ENCODE measurements at regions not wholly inside any gene's neighbourhood (a gene's known extent, or its start where the extent isn't known, plus 50 kb on each side); places are given as distances from the start of the nearest gene placed in this dataset.
"Not testable (repeated sequence)": the region's sequence is repeated elsewhere in the genome, so short reads cannot be mapped to it uniquely, and the experiment has no call there.

GRCh38 chrX:1140236-1140681 lies 72.2 kb downstream of the CRLF2 start:
- DNase-seq (ENCODE audit: low spot score): no peak

DNA sequence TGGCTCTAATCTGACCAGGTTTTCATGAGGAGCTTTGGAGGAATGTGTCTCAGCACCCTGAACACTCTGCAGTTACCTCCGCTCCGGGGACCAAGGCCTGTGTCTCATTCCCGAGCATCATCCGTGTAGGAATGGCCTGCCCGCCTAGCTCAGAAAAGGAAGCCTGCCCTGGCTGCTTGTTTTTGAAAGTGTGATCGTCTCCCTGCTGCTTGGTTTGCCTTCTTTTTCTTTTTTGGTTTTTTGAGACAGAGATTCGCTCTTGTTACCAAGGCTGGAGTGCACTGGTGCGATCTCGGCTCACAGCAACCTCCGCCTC lies 73.3 kb downstream of the CRLF2 start:
- DNase-seq (ENCODE audit: low spot score): no peak

- DNase-seq (ENCODE audit: low spot score): no peak
Observed at GRCh38 chrX:1138476-1139184, 73.8 kb downstream of the CRLF2 start.

- DNase-seq (ENCODE audit: low spot score): no peak
Observed at GRCh38 chrX:1137531-1137930, 74.9 kb downstream of the CRLF2 start.

DNA sequence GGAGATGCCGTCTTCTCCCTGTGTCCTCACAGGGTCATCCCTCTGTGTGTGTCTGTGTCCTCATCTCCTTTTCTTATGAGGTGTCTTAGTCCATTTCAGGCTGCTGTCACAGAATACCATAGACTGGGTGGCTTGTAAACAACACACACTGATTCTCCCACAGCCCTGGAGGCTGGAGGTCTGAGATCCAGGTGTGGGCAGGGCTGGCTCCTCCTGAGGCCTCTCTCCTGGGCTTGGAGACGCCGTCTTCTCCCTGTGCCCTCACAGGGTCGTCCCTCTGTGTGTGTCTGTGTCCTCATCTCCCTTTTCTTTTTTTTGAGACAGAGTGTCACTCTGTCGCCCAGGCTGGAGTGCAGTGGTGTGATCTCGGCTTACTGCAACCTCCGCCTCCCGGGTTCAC lies 75.9 kb downstream of the CRLF2 start:
- not testable (repeated sequence) for DNase-seq (ENCODE audit: low spot score)

- DNase-seq (ENCODE audit: low spot score): peak; percentile 18
Observed at GRCh38 chrX:1134976-1135375, 77.5 kb downstream of the CRLF2 start.

- DNase-seq (ENCODE audit: low spot score): peak; percentile 32
Observed at GRCh38 chrX:1134156-1134555, 78.3 kb downstream of the CRLF2 start.

DNA sequence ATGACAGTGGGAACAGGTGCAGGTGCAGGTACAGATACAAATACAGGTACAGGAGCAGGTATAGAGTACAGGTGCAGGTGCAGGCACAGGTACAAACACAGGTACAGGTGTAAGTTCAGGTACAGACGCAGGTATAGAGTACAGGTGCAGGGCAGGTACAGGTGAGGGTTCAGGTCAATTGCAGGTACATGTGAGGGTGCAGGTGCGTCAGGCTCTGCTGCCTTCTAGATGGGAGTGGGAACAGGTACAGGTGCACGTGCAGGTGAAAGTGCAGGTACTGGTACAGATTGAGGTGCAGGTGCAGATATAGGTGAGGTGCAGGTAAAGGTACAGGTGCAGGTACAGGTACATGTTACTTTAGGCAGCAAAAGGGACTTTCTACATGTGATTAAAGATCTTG lies 85.7 kb downstream of the CRLF2 start:
- no peak for DNase-seq (ENCODE audit: low spot score)

- DNase-seq (ENCODE audit: low spot score): no peak
Observed at GRCh38 chrX:1124531-1124930, 87.9 kb downstream of the CRLF2 start.

DNA sequence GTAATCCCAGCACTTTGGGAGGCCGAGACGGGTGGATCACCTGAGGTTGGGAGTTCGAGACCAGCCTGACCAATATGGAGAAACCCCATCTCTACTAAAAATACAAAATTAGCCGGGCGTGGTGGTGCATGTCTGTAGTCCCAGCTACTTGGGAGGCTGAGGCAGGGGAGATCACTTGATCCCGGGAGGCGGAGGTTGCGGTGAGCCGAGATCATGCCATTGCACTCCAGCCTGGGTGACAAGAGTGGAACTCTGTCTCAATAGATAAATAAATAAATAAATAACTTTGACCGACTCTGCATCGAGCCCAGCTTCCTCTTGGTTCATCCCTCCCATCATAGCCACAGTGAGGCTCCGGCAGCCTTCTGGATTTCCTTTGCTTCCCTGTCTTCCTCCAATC lies 89.6 kb downstream of the CRLF2 start:
- DNase-seq (ENCODE audit: low spot score): not testable (repeated sequence)

DNA sequence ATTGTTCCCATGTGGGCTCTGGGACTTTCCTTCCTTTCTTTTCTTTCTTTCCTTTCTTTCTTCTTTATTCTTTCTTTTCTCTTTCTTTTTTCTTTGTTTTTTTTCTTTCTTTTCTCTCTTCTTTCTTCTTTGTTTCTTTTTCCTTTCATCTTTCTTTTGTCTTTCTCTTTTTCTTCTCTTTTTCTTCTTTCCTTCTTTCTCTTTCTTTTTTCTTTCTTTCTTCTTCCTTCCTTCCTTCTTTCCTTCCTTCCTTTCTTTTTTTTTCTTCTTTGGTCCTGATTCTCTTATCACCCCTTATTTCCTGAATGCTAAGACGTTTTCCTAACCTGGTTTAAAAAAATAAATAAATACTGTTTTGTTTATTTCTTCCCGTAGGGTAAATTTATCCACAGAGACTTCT lies 93.2 kb downstream of the CRLF2 start:
- no peak for DNase-seq (ENCODE audit: low spot score)

DNA sequence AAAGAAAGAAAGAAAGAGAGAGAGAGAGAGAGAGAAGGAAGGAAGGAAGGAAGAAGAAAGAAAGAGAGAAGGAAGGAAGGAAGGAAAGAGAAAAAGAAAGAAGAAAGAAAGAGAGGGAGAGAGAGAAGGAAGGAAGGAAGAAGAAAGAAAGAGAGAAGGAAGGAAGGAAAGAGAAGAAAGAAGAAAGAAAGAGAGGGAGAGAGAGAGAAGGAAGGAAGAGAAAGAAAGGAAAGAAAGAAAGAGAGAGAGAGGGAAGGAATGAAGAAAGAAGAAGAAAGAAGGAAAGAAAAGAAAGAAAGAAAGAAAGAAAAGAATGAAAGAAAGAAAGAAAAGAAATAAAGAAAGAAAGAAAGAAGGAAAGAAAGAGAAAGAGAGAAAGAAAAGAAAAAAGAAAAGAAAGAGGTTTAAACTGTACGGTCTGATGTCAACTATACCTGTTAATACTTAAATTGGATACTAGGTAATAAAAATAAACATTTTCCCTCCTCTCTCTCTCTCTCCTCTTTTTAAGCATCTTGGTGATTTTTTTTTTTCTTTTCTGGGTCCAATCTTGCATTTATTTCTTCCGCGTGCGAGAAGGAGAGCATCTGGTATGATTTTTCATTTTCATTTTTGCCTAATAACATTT lies 93.8 kb downstream of the CRLF2 start:
- DNase-seq (ENCODE audit: low spot score): no peak

DNA sequence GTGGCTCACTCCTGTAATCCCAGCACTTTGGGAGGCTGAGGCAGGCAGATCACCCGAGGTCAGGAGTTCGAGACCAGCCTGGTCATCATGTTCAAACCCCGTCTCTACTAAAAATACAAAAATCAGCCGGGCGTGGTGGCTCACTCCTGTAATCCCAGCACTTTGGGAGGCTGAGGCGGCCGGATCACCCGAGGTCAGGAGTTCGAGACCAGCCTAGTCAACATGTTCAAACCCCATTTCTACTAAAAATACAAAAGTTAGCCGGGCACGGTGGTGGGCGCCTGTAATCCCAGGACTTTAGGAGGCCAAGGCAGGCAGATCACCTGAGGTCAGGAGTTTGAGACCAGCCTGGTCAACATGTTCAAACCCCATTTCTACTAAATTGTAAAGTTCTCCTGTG lies 97.0 kb downstream of the CRLF2 start:
- not testable (repeated sequence) for DNase-seq (ENCODE audit: low spot score)

DNA sequence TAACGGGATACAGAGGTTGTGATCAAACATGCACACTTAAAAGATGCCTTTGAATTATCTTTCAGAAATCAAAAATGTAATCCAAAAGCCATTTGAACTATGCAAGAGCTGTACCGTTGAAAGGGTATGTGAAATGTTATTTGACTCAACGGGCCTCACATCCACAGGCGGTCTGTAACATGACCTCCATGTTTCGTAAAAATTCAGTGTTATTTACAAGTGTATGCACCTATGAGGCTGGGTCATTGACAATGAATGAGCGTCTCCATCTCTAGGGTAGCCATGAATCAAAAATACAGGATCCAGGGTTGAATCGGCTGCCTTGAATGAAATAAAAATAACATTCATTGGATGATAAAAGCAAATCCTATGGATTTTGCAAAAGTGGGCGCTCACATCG lies 100.1 kb downstream of the CRLF2 start:
- DNase-seq (ENCODE audit: low spot score): no peak

GRCh38 chrX:1111601-1112300 lies 100.7 kb downstream of the CRLF2 start:
- DNase-seq (ENCODE audit: low spot score): peak; percentile 71

DNA sequence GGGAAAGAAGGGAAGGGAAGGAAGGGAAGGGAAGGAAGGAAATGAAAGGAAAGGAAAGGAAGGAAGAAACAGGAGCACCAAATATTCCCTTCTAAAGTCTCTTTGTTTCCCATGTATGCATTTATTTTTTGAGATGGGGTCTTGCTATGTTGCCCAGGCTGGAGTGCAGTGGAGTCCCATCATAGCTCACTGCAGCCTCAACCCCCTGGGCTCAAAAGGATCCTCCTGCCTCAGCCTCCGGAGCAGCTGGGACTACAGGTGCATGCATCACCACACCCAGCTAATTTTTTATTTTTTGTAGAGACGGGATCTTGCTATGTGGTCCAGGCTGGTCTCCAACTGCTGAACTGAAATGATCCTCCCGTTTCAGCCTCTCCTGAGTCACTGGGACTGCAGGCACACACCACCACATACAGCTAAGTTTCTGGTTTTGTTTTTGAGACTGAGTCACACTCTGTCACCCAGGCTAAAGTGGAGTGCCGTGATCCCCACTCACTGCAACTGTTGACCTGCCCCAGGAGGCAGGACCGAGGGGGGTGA lies 102.8 kb downstream of the CRLF2 start:
- DNase-seq (ENCODE audit: low spot score): no peak

DNA sequence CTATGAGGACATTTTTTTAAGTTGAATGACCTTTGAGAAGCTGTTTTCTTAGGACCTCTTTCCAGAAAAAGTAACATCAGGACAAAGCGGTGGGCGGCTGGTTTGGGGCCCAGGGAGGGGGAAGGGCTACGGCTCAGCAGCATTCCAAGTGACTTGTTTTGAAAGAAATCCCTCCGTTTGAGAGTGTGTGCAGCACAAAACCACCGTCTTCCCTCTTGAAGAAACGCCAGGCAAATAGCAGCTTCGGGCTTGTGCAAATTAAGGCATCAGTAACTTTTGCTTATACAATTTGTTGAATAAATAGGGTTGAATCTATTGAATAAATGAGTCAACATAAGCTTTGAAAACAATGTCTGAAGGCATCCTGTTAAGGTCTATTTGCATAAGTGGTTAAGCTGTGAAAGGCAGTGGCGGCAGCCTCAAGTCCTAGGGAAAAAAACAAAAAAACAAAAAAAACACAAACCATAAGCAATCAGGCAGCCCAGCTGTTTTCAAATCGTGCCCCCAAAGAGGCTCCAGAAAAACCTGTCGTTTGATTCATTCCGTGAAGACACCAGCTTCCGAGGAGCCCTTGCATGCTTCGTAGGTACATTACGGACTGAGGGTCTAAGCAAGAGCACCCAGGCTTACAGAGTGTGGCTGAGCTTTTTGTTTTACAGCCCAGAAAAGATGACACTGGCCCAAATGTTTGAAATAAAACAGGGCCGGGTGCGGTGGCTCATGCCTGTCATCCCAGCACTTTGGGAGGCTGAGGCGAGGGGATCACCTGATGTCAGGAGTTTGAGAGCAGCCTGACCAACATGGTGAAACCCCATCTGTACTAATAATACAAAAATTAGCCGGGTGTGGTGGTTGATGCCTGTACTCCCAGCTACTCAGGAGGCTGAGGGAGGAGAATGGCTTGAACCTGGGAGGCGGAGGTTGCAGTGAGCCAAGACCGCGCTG lies 103.7 kb downstream of the CRLF2 start:
- peak; percentile 71 for DNase-seq (ENCODE audit: low spot score)

DNA sequence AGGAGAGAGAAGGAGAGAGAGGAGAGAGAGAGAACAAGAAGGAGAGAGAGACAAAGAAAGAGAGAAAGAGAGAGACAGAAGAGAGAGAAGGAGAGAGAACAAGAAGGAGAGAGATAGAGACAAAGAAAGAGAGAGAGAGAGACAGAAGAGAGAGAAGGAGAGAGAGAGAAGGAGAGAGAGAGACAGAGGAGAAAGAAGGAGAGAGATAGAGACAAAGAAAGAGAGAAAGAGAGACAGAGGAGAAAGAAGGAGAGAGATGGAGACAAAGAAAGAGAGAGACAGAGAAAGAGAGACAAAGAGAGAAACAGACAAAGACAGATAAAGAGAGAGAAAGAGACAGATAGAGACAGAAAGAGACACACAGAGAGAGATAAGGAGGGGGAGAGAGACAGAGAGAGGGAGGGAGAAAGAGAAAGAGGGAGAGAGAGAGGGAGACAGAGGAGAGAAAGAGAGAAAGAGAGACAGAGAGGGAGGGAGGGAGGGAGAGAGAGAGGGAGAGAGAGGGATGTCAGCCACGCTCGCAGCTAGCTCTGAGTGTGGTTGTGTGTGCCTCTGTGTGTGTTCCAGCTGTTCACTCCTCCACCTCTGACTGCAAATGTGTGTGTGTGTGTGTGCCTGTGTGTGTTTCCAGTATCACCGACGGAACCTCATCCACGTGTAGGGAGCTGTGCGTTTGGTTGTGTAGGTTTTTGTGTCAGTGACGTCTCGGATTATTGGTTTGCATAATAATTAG lies 105.8 kb downstream of the CRLF2 start:
- no peak for DNase-seq (ENCODE audit: low spot score)

DNA sequence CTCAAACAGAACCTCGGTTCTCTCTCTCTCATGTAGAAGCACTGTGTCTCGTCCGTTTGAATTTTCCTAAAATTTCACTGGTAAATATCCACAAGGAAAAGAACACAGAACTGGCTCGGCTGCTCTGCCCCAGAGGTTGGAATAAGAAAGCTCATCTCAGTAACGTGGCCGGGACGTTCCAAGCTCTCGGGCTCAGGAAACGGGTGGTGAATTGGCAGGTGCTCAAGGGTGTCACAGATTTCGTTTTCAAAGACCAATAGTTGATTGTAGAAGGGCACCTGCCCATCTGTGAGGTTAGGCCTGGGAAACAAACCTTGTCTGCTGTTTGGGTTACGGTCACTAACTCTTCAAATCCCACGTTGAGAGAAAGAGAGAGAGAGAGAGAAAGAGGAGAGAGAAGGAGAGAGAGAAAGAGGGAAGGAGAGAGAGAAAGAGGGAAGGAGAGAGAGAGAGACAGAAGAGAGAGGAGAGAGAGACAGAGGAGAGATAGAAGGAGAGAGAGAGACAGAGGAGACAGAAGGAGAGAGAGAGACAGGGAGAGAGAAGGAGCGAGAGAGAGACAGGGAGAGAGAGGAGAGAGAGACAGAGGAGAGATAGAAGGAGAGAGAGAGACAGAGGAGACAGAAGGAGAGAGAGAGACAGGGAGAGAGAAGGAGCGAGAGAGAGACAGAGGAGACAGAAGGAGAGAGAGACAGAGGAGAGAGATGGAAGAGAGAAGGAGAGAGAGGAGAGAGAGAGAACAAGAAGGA lies 106.6 kb downstream of the CRLF2 start:
- no peak for DNase-seq (ENCODE audit: low spot score)

DNA sequence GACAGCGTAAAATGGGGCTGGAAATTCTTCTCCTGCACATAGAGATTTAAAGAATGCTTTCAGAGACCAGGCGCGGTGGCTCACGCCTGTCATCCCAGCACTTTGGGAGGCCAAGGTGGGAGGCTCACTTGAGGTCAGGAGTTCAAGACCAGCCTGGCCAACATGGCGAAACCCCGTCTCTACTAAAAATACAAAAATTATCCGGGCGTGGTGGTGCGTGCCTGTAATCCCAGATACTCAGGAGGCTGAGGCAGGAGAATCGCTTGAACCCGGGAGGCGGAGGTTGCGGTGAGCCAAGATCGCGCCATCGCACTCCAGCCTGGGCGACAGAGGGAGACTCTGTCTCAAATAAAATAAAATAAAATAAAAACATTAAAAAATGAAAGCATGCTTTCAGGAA lies 107.4 kb downstream of the CRLF2 start:
- not testable (repeated sequence) for DNase-seq (ENCODE audit: low spot score)

- no peak for DNase-seq (ENCODE audit: low spot score)
Observed at GRCh38 chrX:1103360-1103759, 109.1 kb downstream of the CRLF2 start.
